Fibroblast of lung (primary cell): ENCODE measurements at regions not wholly inside any gene's neighbourhood (a gene's known extent, or its start where the extent isn't known, plus 50 kb on each side); places are given as distances from the start of the nearest gene placed in this dataset.

Source experiments
- EZH2 ChIP-seq: IDR thresholded peaks from 2 replicates; pipeline ENCODE4 v1.5.1; 2012; ENCODE audit warnings: low read length, control low read depth, mild to moderate bottlenecking; ENCODE audit errors: missing control alignments
- TF ChIP-seq, protein P1 (sequence below), 2 donors: IDR thresholded peaks in 1 of 2; conservative IDR thresholded peaks in 1 of 2; 1 replicate in 1 of 2; 2 replicates in 1 of 2; pipeline ENCODE4 v1.5.1; 2011 to 2012; ENCODE audit warnings: low read length in 2 of 2, control low read depth in 1 of 2, inconsistent platforms in 1 of 2, low read depth in 1 of 2, mild to moderate bottlenecking in 1 of 2

- TF ChIP-seq, protein P1, sequence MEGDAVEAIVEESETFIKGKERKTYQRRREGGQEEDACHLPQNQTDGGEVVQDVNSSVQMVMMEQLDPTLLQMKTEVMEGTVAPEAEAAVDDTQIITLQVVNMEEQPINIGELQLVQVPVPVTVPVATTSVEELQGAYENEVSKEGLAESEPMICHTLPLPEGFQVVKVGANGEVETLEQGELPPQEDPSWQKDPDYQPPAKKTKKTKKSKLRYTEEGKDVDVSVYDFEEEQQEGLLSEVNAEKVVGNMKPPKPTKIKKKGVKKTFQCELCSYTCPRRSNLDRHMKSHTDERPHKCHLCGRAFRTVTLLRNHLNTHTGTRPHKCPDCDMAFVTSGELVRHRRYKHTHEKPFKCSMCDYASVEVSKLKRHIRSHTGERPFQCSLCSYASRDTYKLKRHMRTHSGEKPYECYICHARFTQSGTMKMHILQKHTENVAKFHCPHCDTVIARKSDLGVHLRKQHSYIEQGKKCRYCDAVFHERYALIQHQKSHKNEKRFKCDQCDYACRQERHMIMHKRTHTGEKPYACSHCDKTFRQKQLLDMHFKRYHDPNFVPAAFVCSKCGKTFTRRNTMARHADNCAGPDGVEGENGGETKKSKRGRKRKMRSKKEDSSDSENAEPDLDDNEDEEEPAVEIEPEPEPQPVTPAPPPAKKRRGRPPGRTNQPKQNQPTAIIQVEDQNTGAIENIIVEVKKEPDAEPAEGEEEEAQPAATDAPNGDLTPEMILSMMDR (conservative IDR thresholded peaks at IDR 0.05 in 1 of 2, IDR thresholded peaks at IDR 0.05 in 1 of 2; ENCODE audit: low read depth in 1 of 2, low read length in 2 of 2): no peak
- TF ChIP-seq EZH2: no peak
Measured at GRCh38 chr5:4613440-4613839, 526.7 kb upstream of the ADAMTS16 start.
